Psoas muscle (tissue), 7 donors: ENCODE measurements at regions not wholly inside any gene's neighbourhood (a gene's known extent, or its start where the extent isn't known, plus 50 kb on each side); places are given as distances from the start of the nearest gene placed in this dataset.

ENCODE experiments used
- ATAC-seq, 4 donors: fragments of 200-7000 bp; cut with Tn5 transposase; one replicate each; pipeline ENCODE4 v1.9.1; 2020; ENCODE audit warnings: moderate library complexity in 3 of 4, mild to moderate bottlenecking in 2 of 4
- DNase-seq, 2 donors: peaks; one replicate each; pipeline ENCODE4 v3.0.0-alpha.2; 2020
- H3K27ac ChIP-seq: fragments of 200-600 bp; one replicate; pipeline ENCODE4 v1.8.0; 2022
- H3K27me3 ChIP-seq, 3 donors: fragments of 200-600 bp in 1 of 3; one replicate each; pipeline versions ENCODE4 v1.6.1 to v1.8.0; 2013 to 2022; ENCODE audit warnings: low read length in 2 of 3, mild to moderate bottlenecking in 2 of 3, moderate library complexity in 1 of 3; ENCODE audit not compliant: insufficient read depth in 3 of 3
- H3K36me3 ChIP-seq, 2 donors: fragments of 200-600 bp in 1 of 2; one replicate each; pipeline versions ENCODE4 v1.6.1 to v1.8.0; 2013 to 2022; ENCODE audit warnings: low read depth in 1 of 2, mild to moderate bottlenecking in 1 of 2, moderate library complexity in 1 of 2; ENCODE audit not compliant: insufficient read depth in 1 of 2
- H3K4me1 ChIP-seq: fragments of 200-600 bp; one replicate; pipeline ENCODE4 v1.8.0; 2022
- H3K4me3 ChIP-seq: fragments of 200-600 bp; one replicate; pipeline ENCODE4 v1.8.0; 2022; ENCODE audit warnings: mild to moderate bottlenecking
- H3K9me3 ChIP-seq: fragments of 200-600 bp; one replicate; pipeline ENCODE4 v1.8.0; 2022
- CTCF ChIP-seq: fragments of 200-600 bp; IDR thresholded peaks from one replicate; pipeline ENCODE4 v1.8.0; 2022; ENCODE audit warnings: antibody characterized with exemption
- WGBS, 3 donors: extraction: QIAGEN DNeasy Blood & Tissue Kit; methylation state at CpG; one replicate each; pipeline versions ENCODE4 v1.1.6 to v1.1.7; 2013; 5-methylcytosine and 5-hydroxymethylcytosine counted together
- intact Hi-C, 2 donors: fragments of 100-400 bp; cut with DNase I; formaldehyde crosslinking; loops; one replicate each; pipeline versions ENCODE4 v1.11.0 to v1.14.2; 2022
- donor health status: healthy with polysubstance abuse.
- donor health status: DM: no; HTN: no; CAD: no; lungs with moderate emphysema.
- donor health status: Bipolar disorder and iron deficiency.
- donor health status: healthy.
- donor health status: DM: yes; HTN: yes; CAD: no.
- donor health status: DM: no; HTN: no; CAD: no.
- donor health status: DM: yes; HTN: yes; CAD: no.

GRCh38 chr13:34322014-34322742 lies 504.2 kb downstream of the RFC3 start:
- Histone ChIP-seq H3K36me3 (no peaks in the 10 kb centered on the region), H3K4me1 (no peaks in the 10 kb centered on the region), H3K9me3 (no peaks in the 10 kb centered on the region), H3K27me3 (no peaks in the 10 kb centered on the region), H3K4me3 (no peak overlapping the region), H3K27ac (no peak overlapping the region)
- TF ChIP-seq CTCF = no peak
- intact Hi-C loops = no loop called here
- DNase-seq (no peak), ATAC-seq (no peak)
- WGBS, 3 donors = 86 to 90% (median 87%) methylated on average over 9 of the region's 9 CpGs

GRCh38 chr13:34322743-34323074 lies 504.8 kb downstream of the RFC3 start:
- no peaks in the 10 kb centered on the region for H3K4me1 ChIP-seq
- H3K9me3 ChIP-seq = no peaks in the 10 kb centered on the region
- no peaks in the 10 kb centered on the region for H3K27me3 ChIP-seq
- no peak overlapping the region for H3K27ac ChIP-seq
- DNase-seq = no peak
- intact Hi-C loops = no loop called here
- 86 to 96% (median 88%) methylated on average over 3 of the region's 3 CpGs for WGBS, 3 donors
- H3K4me3 ChIP-seq = no peak overlapping the region
- H3K36me3 ChIP-seq = no peaks in the 10 kb centered on the region
- ATAC-seq = no peak
- TF ChIP-seq CTCF = no peak

GRCh38 chr13:34335014-34336007 lies 517.4 kb downstream of the RFC3 start:
- Histone ChIP-seq H3K27ac (no peak overlapping the region), H3K27me3 (no peaks in the 10 kb centered on the region), H3K4me1 (no peaks in the 10 kb centered on the region), H3K4me3 (no peak overlapping the region), H3K9me3 (no peaks in the 10 kb centered on the region), H3K36me3 (no peaks in the 10 kb centered on the region)
- intact Hi-C loops = no loop called here
- 86 to 89% (median 87%) methylated on average over 20 of the region's 20 CpGs for WGBS, 3 donors
- ATAC-seq (no peak), DNase-seq (no peak)
- no peak for TF ChIP-seq CTCF

GRCh38 chr13:34338102-34338501 lies 520.2 kb downstream of the RFC3 start:
- Histone ChIP-seq H3K27ac (no peak overlapping the region), H3K4me3 (no peak overlapping the region), H3K4me1 (no peaks in the 10 kb centered on the region), H3K27me3 (no peaks in the 10 kb centered on the region), H3K36me3 (no peaks in the 10 kb centered on the region), H3K9me3 (no peaks in the 10 kb centered on the region)
- WGBS, 3 donors = 48 to 59% (median 48%) methylated on average over 1 of the region's 1 CpG
- no peak for ATAC-seq
- intact Hi-C loops = no loop called here
- no peak for DNase-seq
- no peak for TF ChIP-seq CTCF
